22Rv1 (cell line): ENCODE measurements at regions not wholly inside any gene's neighbourhood (a gene's known extent, or its start where the extent isn't known, plus 50 kb on each side); places are given as distances from the start of the nearest gene placed in this dataset.

Experiments
- CTCF ChIP-seq: fragments of 450-650 bp; IDR thresholded peaks from 2 replicates; pipeline ENCODE4 v1.5.1; 2017; ENCODE audit warnings: mild to moderate bottlenecking
- ZFX ChIP-seq: fragments of 450-650 bp; IDR thresholded peaks from 2 replicates; pipeline ENCODE4 v1.6.1; 2017; ENCODE audit warnings: antibody characterized with exemption, borderline replicate concordance

GRCh38 chr6:156647140-156647784, 129.9 kb upstream of the ARID1B start:
- TF ChIP-seq CTCF (no peak), ZFX (no peak)
